Amygdala (tissue), 56 donors: ENCODE measurements at regions not wholly inside any gene's neighbourhood (a gene's known extent, or its start where the extent isn't known, plus 50 kb on each side); places are given as distances from the start of the nearest gene placed in this dataset.
"Not testable (repeated sequence)": the region's sequence is repeated elsewhere in the genome, so short reads cannot be mapped to it uniquely, and the experiment has no call there.

ENCODE experiments used
- DNase-seq, 56 donors: peaks; one replicate each; lab custom pipeline; 2025; lab: John Stamatoyannopoulos, UW

DNA sequence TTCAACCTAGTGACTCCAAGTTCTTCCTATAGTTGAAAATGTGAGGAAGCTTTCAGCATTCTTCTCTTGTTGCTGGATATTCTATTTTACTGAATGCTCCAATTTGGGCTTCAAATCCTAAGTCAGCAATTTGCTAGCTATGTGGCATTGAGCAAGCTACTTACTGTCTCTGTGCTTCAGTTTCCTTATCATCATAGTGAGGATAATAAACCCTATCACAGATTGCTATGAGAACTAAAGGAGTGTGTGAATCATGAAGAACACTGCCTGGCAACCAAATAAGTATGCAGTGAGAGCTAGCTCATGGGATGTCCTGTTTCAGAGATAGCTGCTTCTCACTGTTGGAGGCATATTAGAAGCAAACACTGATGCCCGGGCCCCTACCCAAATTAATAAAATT lies 163.8 kb upstream of the CDIN1 start:
- DNase-seq = no peak

DNA sequence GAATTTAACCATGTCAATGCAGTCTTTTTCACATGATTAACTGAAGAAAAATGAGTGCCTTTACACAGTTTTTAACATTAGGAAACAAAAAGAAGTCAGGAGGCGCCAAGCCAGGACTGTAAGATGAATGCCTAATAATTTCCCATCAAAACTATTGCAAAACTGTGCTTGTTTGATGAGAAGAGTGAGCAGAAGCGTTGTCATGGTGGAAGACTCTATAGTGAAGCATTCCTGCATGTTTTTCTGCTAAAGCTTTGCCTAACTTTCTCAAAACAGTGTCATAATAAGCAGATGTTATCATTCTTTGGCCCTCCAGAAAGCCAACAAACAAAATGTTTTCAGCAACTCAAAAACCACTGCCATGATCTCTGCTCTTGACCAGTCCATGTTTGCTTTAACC lies 156.8 kb upstream of the CDIN1 start:
- DNase-seq = no peak

DNA sequence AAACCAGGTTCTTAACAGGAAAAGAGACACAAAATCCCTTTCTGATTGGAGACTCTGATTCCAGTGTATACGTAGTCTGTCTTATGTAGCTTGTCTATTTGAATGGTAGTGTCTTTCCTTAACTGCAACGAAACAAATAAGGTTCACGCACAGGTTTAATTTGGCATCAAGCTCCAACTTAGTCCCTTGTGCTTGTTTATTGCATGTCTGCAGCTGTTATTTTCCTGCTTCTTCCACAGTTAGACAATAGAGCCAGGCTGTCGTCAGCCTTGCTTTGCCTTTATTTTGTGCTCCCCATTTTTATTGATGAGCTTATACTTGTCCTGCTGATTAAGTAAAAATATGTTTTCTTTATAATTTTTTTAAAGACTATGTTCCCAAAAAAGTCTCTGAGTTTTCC lies 152.7 kb upstream of the CDIN1 start:
- no peak for DNase-seq

DNA sequence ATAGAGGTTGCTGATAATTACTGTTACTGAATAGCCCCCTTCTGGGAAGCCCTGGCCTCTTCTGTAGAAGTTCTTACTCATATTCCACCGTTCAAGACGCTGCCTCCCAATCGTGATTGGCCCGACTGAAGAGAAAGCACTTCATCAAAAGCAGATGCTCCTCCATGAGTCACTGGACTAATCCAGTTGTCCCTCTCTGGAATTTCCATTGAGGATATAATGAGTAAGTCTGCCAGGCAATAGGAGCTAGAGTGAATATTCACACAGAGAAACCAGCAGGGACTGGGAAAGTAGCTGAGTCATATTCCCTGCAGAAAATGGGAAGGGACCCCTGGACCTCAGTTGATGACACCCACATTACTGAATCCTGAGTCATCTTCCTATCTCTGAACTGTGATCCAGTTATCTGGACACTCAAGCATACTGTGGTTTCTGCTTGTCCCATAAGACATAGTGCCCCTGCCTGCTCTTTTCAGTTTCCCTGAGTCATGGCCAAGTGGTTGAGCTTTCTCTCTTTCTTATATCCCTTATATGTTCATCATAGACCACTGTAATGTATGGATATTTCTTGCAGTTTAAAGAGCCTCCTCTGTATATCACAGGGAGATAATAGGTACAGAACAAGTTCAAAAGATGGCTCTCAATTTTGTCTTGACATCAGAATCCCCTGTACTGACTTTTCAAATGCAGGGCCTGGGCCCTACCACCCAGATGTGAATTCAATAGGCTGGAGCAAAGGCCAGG lies 151.2 kb upstream of the CDIN1 start:
- no peak for DNase-seq

DNA sequence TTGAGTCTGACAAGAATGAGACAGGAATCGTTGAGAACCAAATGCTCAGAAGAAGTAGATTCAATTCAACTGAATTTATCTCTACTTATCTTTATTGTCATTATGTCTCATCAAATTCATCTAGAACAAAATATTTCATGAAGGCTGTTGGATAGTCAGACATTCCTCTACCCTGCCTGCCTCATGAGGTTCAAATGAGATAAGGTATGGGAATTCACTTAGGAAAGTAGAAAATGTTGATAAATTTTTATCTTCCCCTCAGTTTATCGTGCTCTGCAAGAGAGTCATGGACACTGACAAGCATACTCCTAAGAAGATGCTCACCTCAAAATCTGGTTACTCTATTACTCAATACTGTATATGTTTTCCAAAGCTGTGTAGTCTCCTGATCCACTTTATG lies 149.7 kb upstream of the CDIN1 start:
- no peak for DNase-seq

DNA sequence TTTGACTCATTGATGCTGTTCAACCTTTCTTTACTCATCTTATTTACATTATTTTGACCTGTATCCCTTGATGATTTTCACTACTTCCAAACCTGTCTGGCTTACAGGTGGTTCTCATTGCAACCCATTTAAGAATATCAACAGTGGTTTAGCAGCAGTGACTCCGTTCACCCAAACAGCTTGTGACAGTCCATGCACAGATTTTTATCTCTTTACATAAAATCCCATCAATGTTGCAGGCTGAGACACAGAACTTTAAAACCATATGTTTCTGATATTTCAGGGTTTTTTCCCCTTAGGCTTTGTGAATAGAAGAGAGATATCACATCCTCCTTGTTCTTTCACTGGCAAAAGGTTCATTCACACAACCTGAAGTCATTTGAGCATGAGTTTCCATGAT lies 149.1 kb upstream of the CDIN1 start:
- DNase-seq = no peak

DNA sequence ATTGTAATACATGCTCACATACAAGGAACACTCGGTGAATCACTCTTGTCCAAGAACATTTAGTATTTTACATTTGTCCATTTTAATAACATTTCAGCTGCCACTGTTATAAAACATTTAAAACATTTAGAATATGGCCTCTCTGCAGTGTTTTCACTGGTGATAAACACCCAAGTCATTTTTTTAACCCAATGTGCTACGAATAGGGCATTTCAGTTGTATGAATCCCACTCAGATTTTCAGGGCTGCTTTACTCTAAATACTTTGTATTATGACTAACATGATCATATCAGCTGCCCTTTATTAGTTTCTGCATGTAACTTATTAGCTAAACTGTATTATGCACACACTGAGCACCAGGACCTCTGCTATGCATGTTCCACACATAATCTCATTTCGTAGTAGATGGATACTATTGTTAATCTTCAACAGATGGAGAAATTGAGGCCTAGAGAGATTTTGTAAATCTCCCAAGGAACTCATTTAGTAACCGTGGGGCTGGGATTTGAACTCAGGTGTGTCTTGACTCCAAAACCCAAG lies 148.6 kb upstream of the CDIN1 start:
- DNase-seq = no peak

DNA sequence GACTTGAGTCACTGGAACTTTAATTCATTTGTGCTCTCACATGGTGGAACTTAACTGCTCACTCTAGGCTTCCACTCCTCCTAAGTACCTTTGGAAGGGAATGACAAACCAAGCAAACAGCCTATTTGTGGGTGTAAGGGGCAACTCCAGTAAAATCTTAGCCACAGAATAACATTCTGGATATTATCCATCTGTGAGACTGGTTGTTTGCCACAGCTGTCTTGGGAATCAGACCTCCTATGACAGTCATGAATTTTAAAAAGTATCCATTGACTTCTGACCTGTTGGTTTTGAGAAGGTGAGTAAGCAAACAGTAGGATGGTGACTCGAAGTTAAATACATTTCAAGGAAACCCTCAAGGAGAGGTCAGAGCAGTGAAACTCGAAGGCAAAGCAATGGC lies 147.3 kb upstream of the CDIN1 start:
- DNase-seq = no peak

DNA sequence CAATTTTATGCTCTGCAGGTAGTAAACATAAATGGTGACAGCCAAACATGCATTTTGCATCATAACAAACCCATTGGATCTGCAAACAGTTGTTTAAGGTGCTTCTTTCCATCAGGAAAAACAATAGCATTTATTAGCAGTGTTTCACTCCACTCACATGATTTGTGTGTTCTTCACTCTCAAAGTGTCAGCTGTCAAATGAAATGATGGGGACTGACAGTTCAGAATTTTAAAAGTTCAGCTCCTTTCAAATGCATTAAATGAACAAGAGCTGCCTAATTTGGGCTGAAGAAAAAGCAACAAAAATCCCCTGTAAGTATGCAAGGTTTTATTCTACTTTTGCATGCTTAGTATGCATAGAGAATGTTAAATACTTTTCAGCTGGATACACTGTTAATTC lies 145.2 kb upstream of the CDIN1 start:
- no peak for DNase-seq

DNA sequence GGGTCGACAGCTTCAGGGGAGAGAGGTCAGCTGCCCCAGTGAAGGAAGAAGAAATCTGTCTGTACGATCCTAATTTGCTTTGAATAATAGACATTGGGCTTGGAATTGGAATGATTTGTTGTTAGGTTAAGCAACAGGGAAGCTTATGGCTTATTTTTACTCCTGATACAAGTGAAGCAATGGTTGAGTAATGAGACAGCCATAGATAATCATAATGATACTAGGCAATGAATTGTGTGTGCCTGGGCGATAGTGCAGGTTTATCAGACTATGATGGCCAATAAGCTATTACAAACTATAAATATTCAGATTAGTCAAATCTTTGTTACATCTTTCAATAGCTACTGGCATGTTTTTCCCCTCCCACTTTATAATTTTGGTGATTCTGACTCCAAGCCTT lies 140.9 kb upstream of the CDIN1 start:
- no peak for DNase-seq

DNA sequence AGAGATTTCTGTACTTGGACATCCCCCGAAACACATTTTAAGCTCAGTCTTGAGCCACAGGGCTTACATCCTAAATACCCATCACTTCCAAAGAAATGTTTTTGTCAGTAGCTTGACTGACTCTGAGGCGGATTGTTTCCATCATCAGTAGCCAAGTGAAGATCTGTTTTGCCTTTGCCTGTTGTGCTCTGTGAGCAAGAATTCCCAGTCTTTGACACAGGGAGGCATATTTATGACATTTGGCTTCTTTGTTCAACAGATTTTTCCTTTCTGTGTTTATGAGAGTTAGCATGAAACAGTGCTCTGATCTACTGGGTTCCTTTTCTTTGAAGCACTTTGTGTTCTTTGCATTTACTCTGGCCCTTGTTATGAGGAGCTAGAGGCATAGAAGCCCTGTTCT lies 132.1 kb upstream of the CDIN1 start:
- DNase-seq = no peak

DNA sequence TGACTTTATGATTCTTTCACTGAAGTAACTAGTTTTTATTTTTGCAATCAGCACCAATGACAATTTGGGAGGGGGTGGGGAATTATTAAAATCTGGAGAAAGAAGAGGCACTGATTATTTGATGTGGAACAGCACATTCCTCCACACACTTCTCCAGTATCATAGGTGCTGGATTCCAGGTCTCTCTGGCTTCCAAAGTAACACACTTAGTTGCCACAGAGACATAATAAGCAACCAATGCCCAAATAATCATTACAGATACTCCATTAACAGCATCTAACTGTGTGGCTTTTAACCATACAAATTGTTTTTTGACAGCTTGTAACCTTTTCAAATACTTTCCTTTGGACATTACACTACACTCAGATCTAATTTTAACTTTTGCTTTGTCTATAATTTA lies 131.0 kb upstream of the CDIN1 start:
- DNase-seq = no peak

DNA sequence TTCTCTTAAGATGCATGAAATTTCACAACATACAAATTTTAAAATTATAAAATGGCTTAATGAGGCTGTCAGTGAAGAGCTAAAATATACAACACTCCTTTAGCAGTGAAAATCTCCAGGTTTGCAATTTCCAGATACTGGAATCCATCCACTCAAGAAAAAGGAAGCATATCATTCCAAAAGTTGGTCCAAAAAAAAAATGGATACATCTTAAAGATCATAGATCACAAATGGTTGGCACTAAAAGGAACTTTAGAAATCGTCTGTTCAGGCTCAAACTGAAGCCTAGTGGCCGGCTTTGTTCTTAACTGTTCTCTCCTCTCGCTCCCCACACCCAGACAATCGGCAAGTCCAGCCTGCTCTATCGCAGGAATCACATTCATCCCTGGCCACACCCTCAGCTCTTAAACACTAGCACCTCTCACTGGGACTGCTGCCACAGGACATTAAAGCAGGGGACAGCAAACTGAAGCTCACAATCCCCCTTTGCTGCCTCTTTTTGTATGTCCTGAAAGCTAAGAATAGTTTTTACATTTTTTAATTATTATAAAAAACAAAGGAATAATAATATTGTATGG lies 130.3 kb upstream of the CDIN1 start:
- no peak for DNase-seq

DNA sequence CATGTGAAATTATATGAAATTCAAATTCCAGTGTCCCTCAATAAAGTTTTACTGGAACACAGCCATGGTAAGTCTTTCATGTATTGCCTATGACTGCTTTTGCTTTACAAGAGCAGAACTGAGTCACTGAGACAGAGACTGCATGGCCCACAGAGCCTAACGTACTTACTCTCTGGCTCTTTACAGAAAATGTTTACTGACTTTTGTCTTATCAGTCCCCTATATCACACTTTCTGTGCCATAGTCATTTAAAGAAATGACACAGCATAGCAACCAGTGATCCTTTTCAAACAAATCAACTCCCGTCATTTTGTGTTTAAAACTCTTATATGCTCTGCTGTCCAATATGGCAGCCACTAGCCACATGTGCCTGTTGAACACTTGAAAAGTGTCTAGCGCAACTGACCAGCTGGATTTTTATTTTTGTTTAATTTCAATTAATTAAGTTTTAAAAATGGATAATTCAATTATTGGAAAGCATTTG lies 129.7 kb upstream of the CDIN1 start:
- no peak for DNase-seq

DNA sequence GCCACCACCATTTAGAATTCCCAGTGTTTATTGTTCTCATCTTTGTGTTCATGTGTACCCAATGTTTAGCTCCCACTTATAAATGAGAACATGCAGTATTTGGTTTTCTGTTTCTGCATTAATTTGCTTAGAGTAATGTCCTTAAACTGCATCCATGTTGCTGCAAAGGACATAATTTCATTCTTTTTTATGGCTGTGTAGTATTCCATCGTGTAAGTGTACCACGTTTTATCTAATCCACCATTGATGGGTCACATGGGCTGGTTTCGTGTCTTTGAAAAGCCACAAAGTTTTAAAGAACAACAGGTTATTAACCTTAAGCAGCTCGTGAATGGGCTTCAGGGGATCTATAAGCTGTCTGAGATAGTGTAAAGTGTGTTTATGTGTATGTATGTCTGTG lies 125.2 kb upstream of the CDIN1 start:
- not testable (repeated sequence) for DNase-seq

DNA sequence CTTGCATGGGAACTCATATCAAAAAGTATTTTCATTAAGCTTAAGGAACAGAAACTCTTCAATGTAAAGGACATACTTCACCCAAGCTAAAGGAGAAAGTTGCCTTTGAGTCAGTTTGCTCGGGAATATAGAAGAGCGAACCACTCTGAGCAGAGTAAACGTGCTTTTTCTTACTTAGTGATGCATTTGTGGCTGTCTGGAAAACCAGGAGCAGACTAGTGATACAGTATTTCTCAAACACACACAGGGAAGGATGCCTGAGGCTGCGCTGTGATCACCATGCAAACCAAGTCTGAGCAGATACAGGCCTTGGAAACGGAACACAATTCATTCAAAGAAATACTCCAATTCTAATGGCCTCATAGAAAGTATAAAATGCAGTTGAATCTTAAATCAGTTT lies 121.0 kb upstream of the CDIN1 start:
- DNase-seq = peak in 1 of 56 donors; percentile 0

DNA sequence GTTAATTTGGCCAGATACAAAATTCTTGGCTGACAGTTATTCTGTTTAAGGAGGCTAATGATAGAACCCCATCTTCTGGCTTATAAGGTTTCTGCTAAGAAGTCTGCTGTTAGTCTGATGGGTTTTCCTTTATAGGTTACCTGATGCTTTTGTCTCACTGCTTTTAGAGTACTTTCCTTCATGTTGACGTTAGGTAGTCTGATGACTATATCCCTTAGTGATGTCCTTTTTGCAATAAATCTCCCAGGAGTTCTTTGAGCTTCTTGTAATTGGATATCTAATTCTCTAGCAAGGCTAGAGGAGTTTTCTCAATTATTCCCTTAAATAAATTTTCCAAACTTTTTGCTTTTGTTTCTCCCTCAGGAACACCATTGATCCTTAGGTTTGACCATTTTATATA lies 114.1 kb upstream of the CDIN1 start:
- DNase-seq = no peak

DNA sequence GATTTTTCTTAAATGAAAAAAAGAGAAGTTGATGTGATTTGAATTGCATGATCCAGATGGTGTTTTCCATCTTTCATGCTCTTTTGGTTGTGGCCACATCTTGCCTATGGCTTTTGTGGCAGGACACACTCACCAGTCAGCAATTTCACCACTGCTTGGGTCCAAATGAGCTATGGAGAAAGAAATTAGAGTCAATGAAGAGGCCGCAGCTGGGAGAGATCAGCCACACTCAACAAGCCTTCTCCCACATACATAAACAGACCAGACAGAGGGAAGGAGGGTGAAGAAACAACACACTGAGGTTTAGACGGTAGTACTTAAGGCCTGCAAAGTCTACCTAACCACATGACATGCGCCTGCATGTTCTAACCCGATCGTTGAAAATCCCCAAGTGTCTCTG lies 110.7 kb upstream of the CDIN1 start:
- no peak for DNase-seq

DNA sequence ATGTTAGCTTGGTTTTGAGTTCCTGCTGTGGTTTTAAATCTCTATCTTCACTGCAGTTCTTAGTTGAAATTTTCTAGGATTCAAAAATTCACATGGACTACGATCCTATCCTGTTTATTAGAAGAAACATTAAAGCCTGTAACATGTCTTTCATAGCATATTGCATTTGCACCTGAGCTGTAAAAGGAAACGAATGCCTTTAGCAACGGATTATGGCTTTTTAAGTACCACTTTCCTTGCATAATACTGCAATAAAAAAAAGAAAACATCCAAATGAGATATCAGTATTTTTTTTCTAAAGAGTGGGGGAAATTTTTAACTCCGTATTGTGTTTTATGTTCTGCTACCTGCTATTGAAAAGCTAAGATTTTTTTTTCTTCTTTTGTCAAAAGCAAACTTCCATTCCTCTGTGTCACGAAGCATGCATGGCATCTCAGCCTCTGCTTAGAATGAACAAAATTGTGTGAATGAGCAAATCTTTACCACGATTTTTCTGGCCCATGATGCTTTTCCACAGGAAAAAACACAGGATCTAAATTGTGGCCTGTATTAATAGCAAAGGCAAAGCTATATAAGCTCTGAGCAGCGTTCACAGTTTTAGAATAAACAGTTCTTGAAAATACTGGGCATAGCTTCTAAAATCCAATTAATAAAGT lies 110.0 kb upstream of the CDIN1 start:
- DNase-seq = no peak

DNA sequence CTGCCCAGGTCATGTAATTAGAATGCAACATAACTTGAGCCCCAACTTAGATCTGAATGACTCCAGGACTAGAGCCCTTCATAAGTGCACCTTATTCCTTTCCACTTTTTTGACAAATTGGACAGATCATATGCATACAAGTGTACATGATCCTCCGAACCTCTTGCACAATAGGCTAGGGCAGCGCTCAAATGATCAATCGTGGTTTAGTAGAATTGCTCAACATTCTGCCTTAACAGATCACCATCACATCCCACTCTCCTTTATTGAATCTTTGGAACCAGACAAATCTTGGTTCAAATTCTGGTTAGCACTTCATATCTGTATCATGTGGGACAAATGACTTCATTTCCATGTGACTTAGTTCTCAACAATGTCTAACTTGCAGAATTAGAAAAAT lies 106.8 kb upstream of the CDIN1 start:
- DNase-seq = no peak

DNA sequence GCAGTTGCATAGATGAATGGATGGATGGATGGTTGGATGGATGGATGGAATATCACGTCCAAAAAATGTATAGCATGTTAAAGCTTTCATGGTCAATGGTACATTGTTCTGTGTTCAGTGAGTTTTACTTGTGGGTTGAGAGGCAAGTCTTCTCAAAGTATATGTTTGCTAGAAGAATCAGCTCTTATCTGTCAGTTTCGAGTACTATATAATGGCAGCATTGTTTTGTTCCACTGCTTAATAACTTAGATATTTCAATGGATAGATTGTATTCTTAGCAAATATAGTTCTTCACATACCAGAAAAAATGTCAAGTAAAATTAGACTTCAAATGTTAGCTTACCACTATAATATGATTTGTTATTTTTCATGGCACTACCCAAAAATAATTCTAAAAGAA lies 100.9 kb upstream of the CDIN1 start:
- DNase-seq = no peak
